ENCODE measurements at regions not wholly inside any gene's neighbourhood (a gene's known extent, or its start where the extent isn't known, plus 50 kb on each side); places are given as distances from the start of the nearest gene placed in this dataset.

GRCh38 chr7:79702116-79702515 is 248.6 kb upstream of the MAGI2 start:
- no peaks in the 10 kb centered on the region for H3K9me3 ChIP-seq
- no peak overlapping the region for H3K4me3 ChIP-seq
- no peaks in the 10 kb centered on the region for H3K4me1 ChIP-seq (ENCODE audit: control insufficient read depth in 1 of 2, low read depth in 2 of 2)
- H3K27ac ChIP-seq, result no peak overlapping the region
- TF ChIP-seq CTCF (IDR thresholded peaks at IDR 0.05), result no peak
- H3K36me3 ChIP-seq, result no peaks in the 10 kb centered on the region
- no peaks in the 10 kb centered on the region for H3K27me3 ChIP-seq (replicated peaks; ENCODE audit: insufficient read depth)
- ATAC-seq (ENCODE audit: insufficient number of reproducible peaks, low FRiP score, low read depth), result no peak
- no peak for DNase-seq (ENCODE audit: low spot score)

GRCh38 chr7:79692015-79692414 is 238.5 kb upstream of the MAGI2 start:
- Histone ChIP-seq H3K4me1 (ENCODE audit: control insufficient read depth in 1 of 2, low read depth in 2 of 2) (no peaks in the 10 kb centered on the region), H3K27me3 (replicated peaks; ENCODE audit: insufficient read depth) (no peaks in the 10 kb centered on the region), H3K27ac (no peak overlapping the region), H3K9me3 (no peaks in the 10 kb centered on the region), H3K36me3 (no peaks in the 10 kb centered on the region), H3K4me3 (no peak overlapping the region)
- DNase-seq (ENCODE audit: low spot score) (no peak), ATAC-seq (ENCODE audit: insufficient number of reproducible peaks, low FRiP score, low read depth) (no peak)
- TF ChIP-seq CTCF (IDR thresholded peaks at IDR 0.05), result no peak

GRCh38 chr7:79691074-79691473 is 237.6 kb upstream of the MAGI2 start:
- H3K4me3 ChIP-seq, result no peak overlapping the region

GRCh38 chr7:79684384-79684783 is 230.9 kb upstream of the MAGI2 start:
- DNase-seq (ENCODE audit: low spot score), result no peak
- Histone ChIP-seq H3K36me3 (no peaks in the 10 kb centered on the region), H3K27ac (no peak overlapping the region), H3K27me3 (replicated peaks; ENCODE audit: insufficient read depth) (no peaks in the 10 kb centered on the region), H3K4me1 (ENCODE audit: control insufficient read depth in 1 of 2, low read depth in 2 of 2) (no peaks in the 10 kb centered on the region), H3K9me3 (no peaks in the 10 kb centered on the region), H3K4me3 (no peak overlapping the region)
- no peak for ATAC-seq (ENCODE audit: insufficient number of reproducible peaks, low FRiP score, low read depth)
- no peak for TF ChIP-seq CTCF (IDR thresholded peaks at IDR 0.05)

More at GRCh38 chr7:79691074-79691473, 237.6 kb upstream of the MAGI2 start:
- no peaks in the 10 kb centered on the region for H3K27me3 ChIP-seq (replicated peaks; ENCODE audit: insufficient read depth)
- DNase-seq (ENCODE audit: low spot score) (no peak), ATAC-seq (ENCODE audit: insufficient number of reproducible peaks, low FRiP score, low read depth) (no peak)
- no peak overlapping the region for H3K27ac ChIP-seq
- TF ChIP-seq CTCF (IDR thresholded peaks at IDR 0.05), result no peak
- H3K4me1 ChIP-seq (ENCODE audit: control insufficient read depth in 1 of 2, low read depth in 2 of 2), result no peaks in the 10 kb centered on the region
- H3K9me3 ChIP-seq, result no peaks in the 10 kb centered on the region
- H3K36me3 ChIP-seq, result no peaks in the 10 kb centered on the region

- DNase-seq (ENCODE audit: low spot score) (no peak), ATAC-seq (ENCODE audit: insufficient number of reproducible peaks, low FRiP score, low read depth) (no peak)
- TF ChIP-seq CTCF (IDR thresholded peaks at IDR 0.05), result no peak
- Histone ChIP-seq H3K27ac (no peak overlapping the region), H3K36me3 (no peaks in the 10 kb centered on the region), H3K4me1 (ENCODE audit: control insufficient read depth in 1 of 2, low read depth in 2 of 2) (no peaks in the 10 kb centered on the region), H3K9me3 (no peaks in the 10 kb centered on the region), H3K27me3 (replicated peaks; ENCODE audit: insufficient read depth) (no peaks in the 10 kb centered on the region), H3K4me3 (no peak overlapping the region)
These were observed 230.4 kb upstream of the MAGI2 start for GRCh38 chr7:79683916-79684315.

Measured in thoracic aorta (tissue), 2 donors.